Transverse colon (tissue), 4 donors: ENCODE measurements at regions not wholly inside any gene's neighbourhood (a gene's known extent, or its start where the extent isn't known, plus 50 kb on each side); places are given as distances from the start of the nearest gene placed in this dataset.

ENCODE experiments used
- CTCF ChIP-seq, 5 experiments: fragments of 200-600 bp in 3 of 5; fragments of 450-650 bp in 2 of 5; sonication (generic) in 3 of 5; IDR thresholded peaks; 1 replicate in 2 of 5; 2 replicates in 3 of 5; pipeline ENCODE4 v1.5.1; 2016 to 2017; ENCODE audit warnings: antibody characterized with exemption in 5 of 5, inconsistent platforms in 3 of 5, mild to moderate bottlenecking in 2 of 5, moderate library complexity in 1 of 5
- EP300 ChIP-seq: sonication (generic); formaldehyde crosslinking; IDR thresholded peaks from one replicate; pipeline ENCODE4 v1.6.1; 2017; ENCODE audit warnings: antibody characterized with exemption, low read depth
- POLR2AphosphoS5 ChIP-seq, 3 donors: sonication (generic); formaldehyde crosslinking; IDR thresholded peaks; one replicate each; pipeline ENCODE4 v1.6.1; 2016; ENCODE audit warnings: antibody characterized with exemption in 3 of 3

- TF ChIP-seq CTCF (IDR thresholded peaks at IDR 0.05): no peak
- TF ChIP-seq POLR2AphosphoS5 (IDR thresholded peaks at IDR 0.05): no peak
- no peak for TF ChIP-seq EP300
Measured at GRCh38 chr5:116626272-116626723, 51.7 kb upstream of the SEMA6A start.
